GM21717 (cell line): ENCODE measurements at regions not wholly inside any gene's neighbourhood (a gene's known extent, or its start where the extent isn't known, plus 50 kb on each side); places are given as distances from the start of the nearest gene placed in this dataset.
"Not testable (repeated sequence)": the region's sequence is repeated elsewhere in the genome, so short reads cannot be mapped to it uniquely, and the experiment has no call there.

Experiments
- ATAC-seq: cut with Tn5 transposase; IDR thresholded peaks from one replicate; pipeline ENCODE4 v1.9.1; 2021; ENCODE audit warnings: mild to moderate bottlenecking, moderate library complexity; ENCODE audit not compliant: unreplicated experiment

DNA sequence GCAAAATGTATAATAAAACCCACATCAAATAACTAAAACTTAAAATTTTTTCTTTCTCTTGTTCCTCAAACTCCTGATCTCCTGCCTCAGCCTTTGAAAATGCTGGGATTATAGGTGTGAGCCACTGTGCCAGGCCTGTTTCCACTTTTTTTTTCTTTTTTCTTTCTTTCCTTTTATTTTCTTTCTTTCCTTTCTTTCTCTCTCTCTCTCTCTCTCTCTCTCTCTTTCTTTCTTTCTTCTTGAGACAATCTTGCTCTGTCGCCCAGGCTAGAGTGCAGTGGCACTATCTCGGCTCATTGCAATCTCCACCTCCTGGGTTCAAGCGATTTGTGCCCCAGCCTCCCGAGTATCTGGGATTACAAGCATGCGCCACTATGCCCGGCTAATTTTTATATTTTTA lies 164.6 kb downstream of the OR2B2 start:
- no peak for ATAC-seq

GRCh38 chr6:27746860-27747259 lies 165.3 kb downstream of the OR2B2 start:
- not testable (repeated sequence) for ATAC-seq

- ATAC-seq = no peak
These were observed 168.4 kb downstream of the OR2B2 start for GRCh38 chr6:27743787-27744186.

DNA sequence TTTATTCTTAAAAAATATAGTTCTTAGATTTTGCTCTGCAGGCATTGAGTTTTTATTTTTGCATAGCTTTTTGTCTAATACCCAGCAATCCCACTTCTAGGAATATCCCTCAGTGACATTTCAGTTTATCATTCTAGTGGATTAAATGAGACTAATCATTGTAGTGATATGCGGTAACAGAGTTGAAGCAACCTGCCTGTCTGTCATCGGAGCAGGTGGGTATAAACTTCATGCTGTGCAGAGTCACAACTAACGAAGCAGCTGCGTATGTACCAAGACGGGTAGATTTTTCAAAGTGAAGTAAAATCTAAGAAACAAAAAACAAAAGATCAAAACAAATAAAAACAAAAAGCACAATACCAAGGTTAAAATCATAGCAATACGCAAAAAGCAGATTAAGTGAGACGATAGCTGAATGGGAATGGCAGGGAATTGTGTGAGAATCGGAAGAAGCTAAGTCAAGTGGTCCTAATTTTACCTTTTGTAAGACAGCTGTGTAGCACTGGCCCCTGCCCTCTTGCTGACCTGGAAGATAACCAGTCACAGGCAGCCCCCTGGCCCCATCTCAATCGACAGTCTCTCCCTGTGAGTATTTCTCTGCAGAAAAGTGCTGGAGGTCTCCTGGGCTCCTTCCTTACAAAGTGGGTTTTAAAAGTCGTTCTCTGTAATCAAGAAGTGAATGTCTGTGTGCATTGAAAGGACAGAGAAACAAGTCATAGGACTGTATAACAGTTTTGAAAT lies 169.2 kb downstream of the OR2B2 start:
- no peak for ATAC-seq

DNA sequence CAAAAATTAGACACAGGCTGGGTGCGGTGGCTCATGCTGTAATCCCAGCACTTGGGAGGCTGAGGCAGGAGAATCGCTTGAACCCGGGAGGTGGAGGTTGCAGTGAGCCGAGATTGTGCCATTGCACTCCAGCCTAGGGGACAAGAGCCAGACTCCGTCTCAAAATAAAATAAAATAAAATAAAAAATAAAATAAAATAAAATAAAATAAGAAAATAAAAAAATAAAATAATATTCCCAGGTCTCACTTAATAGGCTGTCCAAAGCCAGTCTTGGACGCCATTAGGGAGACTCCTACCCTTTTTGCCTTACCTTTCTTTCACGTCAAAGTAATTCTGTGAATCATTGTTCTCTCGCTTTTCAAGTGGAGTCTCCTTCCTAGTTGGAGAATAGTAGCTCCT lies 172.3 kb downstream of the OR2B2 start:
- ATAC-seq = not testable (repeated sequence)

- ATAC-seq = no peak
These were observed 175.5 kb downstream of the OR2B2 start for GRCh38 chr6:27736686-27737085.

- ATAC-seq = no peak
These were observed 183.8 kb downstream of the OR2B2 start for GRCh38 chr6:27728442-27728841.

GRCh38 chr6:27726619-27727023 lies 185.6 kb downstream of the OR2B2 start:
- no peak for ATAC-seq

- no peak for ATAC-seq
These were observed 191.3 kb downstream of the OR2B2 start for GRCh38 chr6:27720607-27721580.

- ATAC-seq = not testable (repeated sequence)
These were observed 193.2 kb downstream of the OR2B2 start for GRCh38 chr6:27719039-27719438.

GRCh38 chr6:27706431-27706830 lies 205.8 kb downstream of the OR2B2 start:
- ATAC-seq = no peak

DNA sequence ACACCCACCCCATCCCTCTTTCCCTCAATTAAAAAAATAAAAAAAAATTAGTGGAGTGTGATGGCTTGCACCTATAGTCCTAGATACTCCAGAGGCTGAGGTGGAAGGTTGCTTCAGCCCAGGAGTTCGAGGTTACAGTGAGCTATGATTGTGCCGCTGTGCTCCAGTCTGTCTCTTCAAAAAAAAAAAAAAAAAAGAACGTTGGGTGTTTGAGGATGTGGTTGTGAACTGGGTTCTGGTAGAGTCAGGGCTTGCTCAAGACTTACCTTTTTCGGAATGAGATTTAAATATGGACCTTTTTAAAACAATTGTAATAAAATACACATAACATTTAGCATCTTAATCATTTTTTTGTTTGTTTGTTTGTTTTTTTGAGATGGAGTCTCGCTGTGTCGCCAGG lies 211.9 kb downstream of the OR2B2 start:
- no peak for ATAC-seq

- no peak for ATAC-seq
These were observed 217.7 kb downstream of the OR2B2 start for GRCh38 chr6:27694547-27694874.

- peak; percentile 49 for ATAC-seq
These were observed 218.2 kb downstream of the OR2B2 start for GRCh38 chr6:27693766-27694546.

- ATAC-seq = not testable (repeated sequence)
These were observed 219.2 kb upstream of the ZNF184 start for GRCh38 chr6:27692133-27692532.

DNA sequence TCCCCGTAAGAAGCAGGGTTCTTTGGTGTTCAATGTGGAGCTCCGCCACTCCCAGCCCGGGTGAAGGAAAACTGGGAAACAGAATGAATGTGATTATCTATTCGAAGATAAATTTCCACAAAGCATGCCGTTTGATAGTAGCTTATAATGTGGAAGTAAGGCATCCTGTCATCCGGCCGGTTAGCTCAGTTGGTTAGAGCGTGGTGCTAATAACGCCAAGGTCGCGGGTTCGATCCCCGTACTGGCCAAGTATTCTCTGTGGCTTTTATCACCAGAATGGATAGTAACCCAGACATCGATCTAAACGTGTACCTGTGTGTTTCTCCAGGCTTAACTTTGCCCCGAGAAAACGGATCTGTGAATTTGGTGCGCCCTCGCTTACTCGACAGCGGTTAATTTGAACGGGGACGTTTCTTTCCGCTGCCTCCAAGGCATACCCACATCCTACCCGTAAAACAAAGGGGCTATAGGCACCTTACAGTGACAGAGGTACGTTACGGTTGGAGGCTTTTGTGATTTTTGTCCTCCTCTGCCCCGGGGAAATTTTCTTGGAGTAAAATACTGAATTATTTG lies 215.2 kb upstream of the ZNF184 start:
- peak; percentile 54 for ATAC-seq

DNA sequence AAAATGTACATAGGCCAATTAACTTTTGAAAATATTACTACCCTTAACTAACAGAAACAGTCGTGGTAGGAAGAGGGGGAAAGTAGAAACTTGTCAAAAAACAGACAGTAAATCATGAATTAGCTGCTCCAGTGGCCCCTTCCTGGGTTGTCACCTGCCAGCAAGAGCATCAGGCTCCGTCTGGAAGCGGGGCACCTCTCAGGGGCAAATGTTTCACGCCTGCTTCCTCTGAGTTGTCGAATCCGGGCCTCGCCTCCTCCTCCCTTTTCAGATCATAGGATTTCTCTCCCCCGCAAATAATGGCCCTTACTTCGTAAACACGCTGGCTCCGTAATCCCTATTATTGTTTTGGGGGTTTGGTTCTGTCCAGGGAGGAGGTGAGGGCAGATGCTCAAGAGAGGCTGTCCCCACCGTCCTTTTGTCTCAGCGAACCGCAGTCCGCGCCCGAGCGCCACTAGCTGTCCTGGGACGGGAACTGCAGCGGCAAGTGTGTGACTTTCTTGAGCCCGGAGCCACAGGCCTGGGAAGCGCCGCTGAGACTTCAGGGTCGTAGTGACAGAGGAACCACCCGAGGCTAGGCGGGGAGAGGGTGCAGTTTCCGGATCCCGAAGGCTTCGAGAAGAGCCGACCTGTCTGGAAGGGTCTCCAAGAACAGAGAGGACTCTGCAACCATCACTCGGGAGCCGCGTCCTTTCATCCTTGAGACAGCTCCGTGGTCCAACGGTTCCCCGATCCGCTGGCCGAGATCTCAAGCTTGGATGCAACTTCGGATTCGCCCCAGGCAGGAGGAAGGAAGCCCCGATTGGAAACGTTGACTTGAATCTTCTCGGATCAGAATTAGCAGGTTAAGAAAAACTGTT lies 214.5 kb upstream of the ZNF184 start:
- ATAC-seq = peak; percentile 65

DNA sequence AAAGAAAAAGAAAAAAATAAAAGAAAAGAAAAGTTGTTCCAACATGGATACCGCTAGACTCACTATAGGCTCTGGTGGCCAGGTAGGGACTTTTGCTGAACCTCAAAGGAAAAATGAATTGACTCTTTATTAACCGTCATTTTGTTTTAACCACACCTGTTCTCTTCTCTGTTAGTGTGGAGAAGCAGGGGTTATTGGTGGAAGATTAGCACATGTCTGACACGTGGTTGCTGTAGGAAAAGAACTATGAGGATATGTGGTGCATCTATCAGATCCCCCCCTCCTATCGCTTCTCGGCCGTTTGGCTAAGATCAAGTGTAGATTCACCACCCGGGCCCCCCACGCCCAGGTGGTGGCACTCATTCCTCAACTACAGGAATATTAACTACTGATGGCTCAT lies 212.4 kb upstream of the ZNF184 start:
- ATAC-seq = no peak

DNA sequence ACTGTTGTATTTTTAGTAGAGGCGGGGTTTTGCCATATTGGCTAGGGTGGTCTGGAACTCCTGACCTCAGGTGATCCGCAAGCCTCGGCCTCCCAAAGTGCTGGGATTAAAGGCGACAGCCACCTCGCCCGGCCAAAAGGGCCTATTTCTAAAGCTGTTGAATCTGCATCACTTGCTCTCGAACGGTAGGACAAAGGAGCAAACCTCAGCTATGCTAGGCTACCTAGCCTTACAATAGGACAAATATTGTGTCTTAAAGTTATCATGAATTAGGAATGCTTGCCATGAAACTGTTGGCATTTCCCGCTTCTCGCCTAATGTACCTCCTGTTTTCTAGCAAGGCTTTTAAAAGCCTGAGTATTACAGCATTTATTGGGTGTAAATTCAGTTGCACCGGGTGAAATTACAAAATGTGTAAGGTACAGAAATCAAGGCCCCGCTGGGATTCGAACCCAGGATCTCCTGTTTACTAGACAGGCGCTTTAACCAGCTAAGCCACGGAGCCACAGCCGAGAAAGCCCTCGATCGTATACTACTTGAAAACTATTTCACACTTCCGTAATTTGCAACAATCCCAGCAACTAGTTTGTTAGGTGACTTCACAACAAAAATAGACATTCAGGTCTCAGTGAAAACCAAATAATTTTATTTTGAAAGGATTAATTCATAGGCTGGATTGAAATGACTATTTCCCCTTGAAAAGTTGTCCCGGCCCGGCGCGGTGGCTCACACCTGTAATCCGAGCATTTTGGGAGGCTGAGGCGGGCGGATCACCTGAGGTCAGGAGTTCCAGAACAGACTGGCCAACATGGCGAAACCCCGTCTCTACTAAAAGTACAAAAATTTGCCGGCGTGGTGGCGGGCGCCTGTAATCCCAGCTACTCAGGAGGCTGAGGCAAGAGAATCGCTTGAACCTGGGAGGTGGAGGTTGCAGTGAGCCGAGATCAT lies 211.6 kb upstream of the ZNF184 start:
- no peak for ATAC-seq
